ENCODE measurements at regions not wholly inside any gene's neighbourhood (a gene's known extent, or its start where the extent isn't known, plus 50 kb on each side); places are given as distances from the start of the nearest gene placed in this dataset.

DNA sequence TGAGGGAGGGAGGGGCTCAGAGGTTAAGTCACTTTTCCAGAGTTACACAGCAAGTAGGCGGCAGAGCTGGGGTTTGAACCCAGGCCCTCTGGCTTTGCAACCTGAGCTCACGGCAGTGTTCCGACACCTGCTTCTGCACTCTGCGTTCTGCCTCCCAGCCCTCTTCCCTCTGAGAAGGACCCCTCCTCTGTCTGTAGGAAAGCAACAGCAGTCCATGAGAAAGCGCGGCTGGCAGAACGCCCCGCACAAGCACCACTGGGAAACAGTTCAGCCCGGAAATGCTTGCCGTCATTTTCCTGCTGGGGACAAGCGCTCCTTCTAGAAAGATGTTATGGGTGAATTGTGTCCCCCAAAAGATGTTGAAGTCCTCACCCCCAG lies 241.1 kb downstream of the NPHP4 start:
- DNase-seq (ENCODE audit: low spot score) = no peak
- ATAC-seq = no peak
- Histone ChIP-seq H3K27ac (ENCODE audit: low read depth) (no peak overlapping the region), H3K9me2 (ENCODE audit: insufficient read depth) (no peaks in the 10 kb centered on the region), H3K4me1 (ENCODE audit: insufficient read depth) (no peaks in the 10 kb centered on the region), H3F3A (replicated peaks; ENCODE audit: low read depth) (no peaks in the 10 kb centered on the region), H3K4me3 (no peak overlapping the region), H3K27me3 (ENCODE audit: insufficient read depth) (no peaks in the 10 kb centered on the region), H2AFZ (no peak overlapping the region), H3K4me2 (no peak overlapping the region), H3K36me3 (ENCODE audit: insufficient read depth) (no peaks in the 10 kb centered on the region; the same call in 1 of the 2 replicates), H4K20me1 (replicated peaks; ENCODE audit: insufficient read depth) (no peaks in the 10 kb centered on the region), H3K79me2 (replicated peaks; ENCODE audit: insufficient read depth) (no peaks in the 10 kb centered on the region)
- H3K4me1 Mint-ChIP-seq = peaks cover 55% of the 10 kb centered on the region
- H3K36me3 Mint-ChIP-seq (ENCODE audit: low read depth) = no peaks in the 10 kb centered on the region; the same call in 2 of the 3 replicates
- H3K27ac Mint-ChIP-seq = no peak overlapping the region
- no peaks in the 10 kb centered on the region for H3K9me3 Mint-ChIP-seq
- TF ChIP-seq NANOG (IDR thresholded peaks at IDR 0.05; ENCODE audit: borderline replicate concordance) = no peak
- no peak for TF ChIP-seq EZH2phosphoT487 (IDR thresholded peaks at IDR 0.05; ENCODE audit: unreplicated experiment)
- TF ChIP-seq ZNF331 (CRISPR knock-in tag; IDR thresholded peaks at IDR 0.05; ENCODE audit: low read depth) = no peak
- H3K4me3 Mint-ChIP-seq = no peak overlapping the region; the same call in 2 of the 3 replicates
- H3K27me3 Mint-ChIP-seq (ENCODE audit: insufficient read depth, low read depth, poor library complexity) = peaks cover 8% of the 10 kb centered on the region

DNA sequence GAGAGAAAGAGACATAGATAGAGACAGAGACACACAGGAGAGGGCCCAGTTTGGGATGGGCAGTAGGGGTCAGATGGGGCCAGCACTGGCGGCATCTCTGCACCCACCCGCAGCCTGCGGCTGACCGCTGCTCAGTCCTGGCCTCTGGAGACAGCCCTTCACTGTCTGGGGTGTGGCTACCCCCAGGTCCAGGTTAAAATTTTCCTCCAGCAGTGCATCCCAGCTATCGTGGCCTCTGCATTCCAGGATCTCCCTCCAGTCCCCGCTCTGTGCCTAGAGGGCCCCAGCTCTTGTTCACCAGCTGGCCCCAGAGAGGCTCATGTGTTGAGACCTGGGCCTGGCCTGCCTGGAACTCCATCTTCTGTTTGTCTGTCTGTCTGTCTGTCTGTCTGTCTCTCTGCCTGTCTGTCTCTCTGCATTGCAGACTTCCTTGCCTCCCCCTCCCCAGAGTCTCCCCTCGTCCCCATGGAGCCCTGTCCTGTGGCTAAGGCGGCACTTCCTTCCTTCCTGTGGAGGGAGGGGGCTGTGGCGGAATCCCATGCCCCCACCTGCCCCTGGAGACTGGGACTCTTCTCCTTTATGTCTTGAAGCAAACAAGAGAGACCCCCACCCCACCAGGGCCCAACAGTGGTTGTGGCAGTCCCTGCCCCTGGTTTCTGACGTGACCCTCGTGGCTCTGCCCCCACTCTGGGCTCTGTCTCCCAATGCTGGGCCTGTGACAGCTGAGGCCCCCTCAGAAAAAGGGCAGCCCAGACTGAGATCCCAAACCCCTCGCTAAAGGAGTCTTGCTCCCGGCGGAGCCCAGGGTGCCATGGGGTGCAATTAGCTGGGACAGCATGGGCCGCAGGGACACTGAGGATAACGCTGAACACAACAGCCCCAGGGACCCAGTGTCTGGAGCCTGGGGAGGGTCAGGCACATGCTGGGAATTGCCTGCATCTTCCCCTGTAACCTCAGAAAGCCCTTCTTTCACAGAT lies 241.8 kb downstream of the NPHP4 start:
- H3K36me3 ChIP-seq (ENCODE audit: insufficient read depth) = no peaks in the 10 kb centered on the region; the same call in 1 of the 2 replicates
- no peak overlapping the region for H3K4me3 Mint-ChIP-seq
- no peaks in the 10 kb centered on the region for H3K9me2 ChIP-seq (ENCODE audit: insufficient read depth)
- ATAC-seq (no peak), DNase-seq (ENCODE audit: low spot score) (no peak)
- H3K79me2 ChIP-seq (replicated peaks; ENCODE audit: insufficient read depth) = no peaks in the 10 kb centered on the region
- H3K4me1 Mint-ChIP-seq = peaks cover 55% of the 10 kb centered on the region
- TF ChIP-seq, protein P1, sequence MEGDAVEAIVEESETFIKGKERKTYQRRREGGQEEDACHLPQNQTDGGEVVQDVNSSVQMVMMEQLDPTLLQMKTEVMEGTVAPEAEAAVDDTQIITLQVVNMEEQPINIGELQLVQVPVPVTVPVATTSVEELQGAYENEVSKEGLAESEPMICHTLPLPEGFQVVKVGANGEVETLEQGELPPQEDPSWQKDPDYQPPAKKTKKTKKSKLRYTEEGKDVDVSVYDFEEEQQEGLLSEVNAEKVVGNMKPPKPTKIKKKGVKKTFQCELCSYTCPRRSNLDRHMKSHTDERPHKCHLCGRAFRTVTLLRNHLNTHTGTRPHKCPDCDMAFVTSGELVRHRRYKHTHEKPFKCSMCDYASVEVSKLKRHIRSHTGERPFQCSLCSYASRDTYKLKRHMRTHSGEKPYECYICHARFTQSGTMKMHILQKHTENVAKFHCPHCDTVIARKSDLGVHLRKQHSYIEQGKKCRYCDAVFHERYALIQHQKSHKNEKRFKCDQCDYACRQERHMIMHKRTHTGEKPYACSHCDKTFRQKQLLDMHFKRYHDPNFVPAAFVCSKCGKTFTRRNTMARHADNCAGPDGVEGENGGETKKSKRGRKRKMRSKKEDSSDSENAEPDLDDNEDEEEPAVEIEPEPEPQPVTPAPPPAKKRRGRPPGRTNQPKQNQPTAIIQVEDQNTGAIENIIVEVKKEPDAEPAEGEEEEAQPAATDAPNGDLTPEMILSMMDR (conservative IDR thresholded peaks at IDR 0.05; ENCODE audit: low read depth in 2 of 2) = no peak
- TF ChIP-seq CREB1 (CRISPR knock-in tag; IDR thresholded peaks at IDR 0.05; ENCODE audit: low read depth) = no peak
- TF ChIP-seq STAT1 (IDR thresholded peaks at IDR 0.05; ENCODE audit: unreplicated experiment) = no peak
- TF ChIP-seq, protein P2, sequence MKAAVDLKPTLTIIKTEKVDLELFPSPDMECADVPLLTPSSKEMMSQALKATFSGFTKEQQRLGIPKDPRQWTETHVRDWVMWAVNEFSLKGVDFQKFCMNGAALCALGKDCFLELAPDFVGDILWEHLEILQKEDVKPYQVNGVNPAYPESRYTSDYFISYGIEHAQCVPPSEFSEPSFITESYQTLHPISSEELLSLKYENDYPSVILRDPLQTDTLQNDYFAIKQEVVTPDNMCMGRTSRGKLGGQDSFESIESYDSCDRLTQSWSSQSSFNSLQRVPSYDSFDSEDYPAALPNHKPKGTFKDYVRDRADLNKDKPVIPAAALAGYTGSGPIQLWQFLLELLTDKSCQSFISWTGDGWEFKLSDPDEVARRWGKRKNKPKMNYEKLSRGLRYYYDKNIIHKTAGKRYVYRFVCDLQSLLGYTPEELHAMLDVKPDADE (IDR thresholded peaks at IDR 0.05) = no peak
- H2AFZ ChIP-seq = no peak overlapping the region
- H3K27me3 ChIP-seq (ENCODE audit: insufficient read depth) = no peaks in the 10 kb centered on the region
- H3K27ac Mint-ChIP-seq = no peak overlapping the region
- no peaks in the 10 kb centered on the region for H3K9me3 Mint-ChIP-seq
- H3K4me2 ChIP-seq = no peak overlapping the region
- H4K20me1 ChIP-seq (replicated peaks; ENCODE audit: insufficient read depth) = no peaks in the 10 kb centered on the region
- no peak overlapping the region for H3K27ac ChIP-seq (ENCODE audit: low read depth)
- H3K4me1 ChIP-seq (ENCODE audit: insufficient read depth) = no peaks in the 10 kb centered on the region
- no peak overlapping the region for H3K4me3 ChIP-seq
- no peaks in the 10 kb centered on the region; the same call in 2 of the 3 replicates for H3K36me3 Mint-ChIP-seq (ENCODE audit: low read depth)
- H3K27me3 Mint-ChIP-seq (ENCODE audit: insufficient read depth, low read depth, poor library complexity) = peaks cover 8% of the 10 kb centered on the region
- no peaks in the 10 kb centered on the region for H3F3A ChIP-seq (replicated peaks; ENCODE audit: low read depth)
